ENCODE measurements at regions not wholly inside any gene's neighbourhood (a gene's known extent, or its start where the extent isn't known, plus 50 kb on each side); places are given as distances from the start of the nearest gene placed in this dataset.

GRCh38 chr4:141543706-141544105, 92.7 kb upstream of the IL15 start:
- H4K5ac ChIP-seq (ENCODE audit: insufficient read length, low read depth, low read length): no peak overlapping the region
- no peak for TF ChIP-seq POLR2AphosphoS5 (IDR thresholded peaks at IDR 0.05; ENCODE audit: low read depth, low read length)
- no peak for TF ChIP-seq SRF (IDR thresholded peaks at IDR 0.05; ENCODE audit: low read depth, low read length)
- TF ChIP-seq CTCF (IDR thresholded peaks at IDR 0.05; ENCODE audit: control extremely low read depth in 1 of 3, insufficient read depth in 1 of 3, low read depth in 1 of 3, low read length in 3 of 3): no peak
- TF ChIP-seq RNF2 (IDR thresholded peaks at IDR 0.05; ENCODE audit: borderline replicate concordance, low read depth, low read length, missing control alignments, poor library complexity, severe bottlenecking): no peak
- no peak for TF ChIP-seq FOSL1 (IDR thresholded peaks at IDR 0.05; ENCODE audit: insufficient read depth, low read depth, low read length)
- no peak for TF ChIP-seq GTF2F1 (IDR thresholded peaks at IDR 0.05; ENCODE audit: borderline replicate concordance, low read depth, low read length)
- TF ChIP-seq MAFK (IDR thresholded peaks at IDR 0.05; ENCODE audit: low read depth, low read length): no peak
- no peak for TF ChIP-seq HDAC6 (IDR thresholded peaks at IDR 0.05; ENCODE audit: low read depth, low read length)
- no peak for TF ChIP-seq TAF1 (IDR thresholded peaks at IDR 0.05; ENCODE audit: low read depth, low read length)
- no peak for TF ChIP-seq SIX5 (IDR thresholded peaks at IDR 0.05; ENCODE audit: low read depth, low read length)
- no peak for TF ChIP-seq RFX5 (IDR thresholded peaks at IDR 0.05; ENCODE audit: borderline replicate concordance, low read depth, low read length)
- TF ChIP-seq TEAD4 (IDR thresholded peaks at IDR 0.05; ENCODE audit: low read depth, low read length): no peak
- no peak for TF ChIP-seq RAD21 (IDR thresholded peaks at IDR 0.05 in 1 of 2, conservative IDR thresholded peaks at IDR 0.05 in 1 of 2; ENCODE audit: low read depth in 2 of 2, low read length in 2 of 2)

More at GRCh38 chr4:141543706-141544105, 92.7 kb upstream of the IL15 start:
- H3K4me1 ChIP-seq (replicated peaks in 1 of 4; ENCODE audit: control insufficient read depth in 3 of 4, insufficient read depth in 4 of 4, low read length in 3 of 4): no peaks in the 10 kb centered on the region
- H3K9ac ChIP-seq (replicated peaks in 1 of 4; ENCODE audit: extremely low read depth in 1 of 4, low read depth in 3 of 4, low read length in 3 of 4): no peak overlapping the region
- no peak overlapping the region for H3K4ac ChIP-seq (replicated peaks; ENCODE audit: insufficient read length, low read depth, low read length)
- H4K8ac ChIP-seq (ENCODE audit: extremely low read depth, insufficient read depth, low read length): no peak overlapping the region
- no peak overlapping the region for H3K4me2 ChIP-seq (ENCODE audit: insufficient read depth in 1 of 2, low read depth in 2 of 2, low read length in 2 of 2)
- H2AFZ ChIP-seq (ENCODE audit: low read length): peak overlapping the region; percentile 91
- H3K14ac ChIP-seq (ENCODE audit: insufficient read length): no peak overlapping the region
- H4K91ac ChIP-seq (replicated peaks; ENCODE audit: insufficient read length, low read length): no peak overlapping the region
- 83% methylated on average over 2 of the region's 2 CpGs; no CpG with 5 or more reads in 1 of the 2 experiments for WGBS, 2 experiments (ENCODE audit: extremely low coverage in 1 of 2, insufficient coverage in 1 of 2, insufficient read length in 1 of 2, insufficient replicate concordance in 2 of 2, low coverage in 1 of 2, low lambda C conversion rate in 2 of 2, missing lambda C conversion rate in 1 of 2)
- H2AK5ac ChIP-seq (ENCODE audit: low read depth, low read length): no peak overlapping the region
- DNase-seq (ENCODE audit: low read depth in 1 of 2, low spot score in 2 of 2) (no peak), FAIRE-seq (no peak)
- no peaks in the 10 kb centered on the region for H3K79me2 ChIP-seq (ENCODE audit: control insufficient read depth in 1 of 2, insufficient read depth in 2 of 2, low read length in 2 of 2)
- no peak overlapping the region for H3K27ac ChIP-seq (ENCODE audit: low read depth, low read length)
- no peak overlapping the region for H2BK12ac ChIP-seq (ENCODE audit: low read depth, low read length)
- POLR2A ChIA-PET (ENCODE audit: partially characterized antibody): no interaction called here
- no peaks in the 10 kb centered on the region for H3K27me3 ChIP-seq (replicated peaks in 1 of 4; ENCODE audit: control insufficient read depth in 3 of 4, extremely low read depth in 1 of 4, insufficient read depth in 3 of 4, low read length in 3 of 4)
- H3K36me3 ChIP-seq (ENCODE audit: control insufficient read depth in 2 of 4, insufficient read depth in 4 of 4, low read length in 3 of 4): no peaks in the 10 kb centered on the region
- CTCF ChIA-PET (ENCODE audit: partially characterized antibody): no interaction called here
- no peak overlapping the region for H2BK20ac ChIP-seq (ENCODE audit: low read length)
- no peaks in the 10 kb centered on the region for H3K23me2 ChIP-seq (ENCODE audit: low read depth, low read length)
- no peak overlapping the region for H3K4me3 ChIP-seq (ENCODE audit: extremely low read depth in 1 of 4, insufficient read depth in 2 of 4, low read depth in 3 of 4, low read length in 4 of 4)
- no peaks in the 10 kb centered on the region for H4K20me1 ChIP-seq (replicated peaks in 1 of 2; ENCODE audit: control insufficient read depth in 1 of 2, insufficient read depth in 2 of 2, low read length in 2 of 2)
- no peak overlapping the region for H3K56ac ChIP-seq (replicated peaks; ENCODE audit: insufficient read length, low read depth, low read length)
- no peaks in the 10 kb centered on the region for H3K79me1 ChIP-seq (ENCODE audit: low read depth, low read length)
- H3K23ac ChIP-seq (ENCODE audit: insufficient read length): no peak overlapping the region
- H3K18ac ChIP-seq (ENCODE audit: extremely low read depth, low read length): no peak overlapping the region
- no peaks in the 10 kb centered on the region for H3K9me3 ChIP-seq (ENCODE audit: insufficient read depth in 2 of 2, low read depth in 1 of 2, low read length in 1 of 2)
- no peak overlapping the region for H2BK5ac ChIP-seq (ENCODE audit: low read depth, low read length)
- H2BK120ac ChIP-seq (replicated peaks; ENCODE audit: low read depth, low read length): no peak overlapping the region
- H2BK15ac ChIP-seq (ENCODE audit: low read length): no peak overlapping the region

Measured in H1 (cell line).